ENCODE measurements at regions not wholly inside any gene's neighbourhood (a gene's known extent, or its start where the extent isn't known, plus 50 kb on each side); places are given as distances from the start of the nearest gene placed in this dataset.

DNA sequence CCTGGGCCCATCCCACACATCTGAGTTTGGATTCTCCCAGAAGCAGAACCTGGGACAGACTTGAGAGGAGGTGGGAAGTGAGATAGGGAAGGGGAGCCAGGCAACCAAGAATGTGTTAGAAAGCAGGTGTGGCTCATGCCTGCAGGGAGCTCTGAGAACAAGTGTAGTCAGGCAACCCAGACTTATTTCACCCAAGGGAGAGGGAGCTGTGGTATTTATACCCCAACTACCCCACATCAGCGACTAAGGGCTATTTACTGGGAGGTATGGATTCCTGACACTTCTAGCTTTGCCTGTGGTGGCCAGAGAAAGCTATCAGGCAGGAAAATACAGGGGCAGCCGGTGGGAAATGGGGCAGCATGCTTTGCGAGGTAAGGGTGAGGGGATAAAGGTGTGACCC lies 125.8 kb upstream of the MSX1 start:
- no peak overlapping the region for H3K4me2 ChIP-seq (ENCODE audit: control insufficient read depth, extremely low read depth, insufficient read depth, low read depth, low read length)
- H3K9me1 ChIP-seq (ENCODE audit: control insufficient read depth, extremely low read depth, insufficient read depth, low read length), result no peaks in the 10 kb centered on the region
- H3K4me1 ChIP-seq (ENCODE audit: control insufficient read depth, extremely low read depth, insufficient read depth, low read length), result no peaks in the 10 kb centered on the region
- no peak for TF ChIP-seq EZH2 (IDR thresholded peaks at IDR 0.05; ENCODE audit: low read length)
- TF ChIP-seq, protein P1, sequence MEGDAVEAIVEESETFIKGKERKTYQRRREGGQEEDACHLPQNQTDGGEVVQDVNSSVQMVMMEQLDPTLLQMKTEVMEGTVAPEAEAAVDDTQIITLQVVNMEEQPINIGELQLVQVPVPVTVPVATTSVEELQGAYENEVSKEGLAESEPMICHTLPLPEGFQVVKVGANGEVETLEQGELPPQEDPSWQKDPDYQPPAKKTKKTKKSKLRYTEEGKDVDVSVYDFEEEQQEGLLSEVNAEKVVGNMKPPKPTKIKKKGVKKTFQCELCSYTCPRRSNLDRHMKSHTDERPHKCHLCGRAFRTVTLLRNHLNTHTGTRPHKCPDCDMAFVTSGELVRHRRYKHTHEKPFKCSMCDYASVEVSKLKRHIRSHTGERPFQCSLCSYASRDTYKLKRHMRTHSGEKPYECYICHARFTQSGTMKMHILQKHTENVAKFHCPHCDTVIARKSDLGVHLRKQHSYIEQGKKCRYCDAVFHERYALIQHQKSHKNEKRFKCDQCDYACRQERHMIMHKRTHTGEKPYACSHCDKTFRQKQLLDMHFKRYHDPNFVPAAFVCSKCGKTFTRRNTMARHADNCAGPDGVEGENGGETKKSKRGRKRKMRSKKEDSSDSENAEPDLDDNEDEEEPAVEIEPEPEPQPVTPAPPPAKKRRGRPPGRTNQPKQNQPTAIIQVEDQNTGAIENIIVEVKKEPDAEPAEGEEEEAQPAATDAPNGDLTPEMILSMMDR (optimal IDR thresholded peaks at IDR 0.05 in 1 of 3, IDR thresholded peaks at IDR 0.05 in 1 of 3, conservative IDR thresholded peaks at IDR 0.05 in 1 of 3; ENCODE audit: extremely low read depth in 1 of 3, insufficient read depth in 2 of 3, low read length in 3 of 3), result no peak
- no peak overlapping the region for H2AFZ ChIP-seq (ENCODE audit: control insufficient read depth, low read length)
- no peak overlapping the region for H3K27ac ChIP-seq (ENCODE audit: control insufficient read depth, insufficient read depth, low read length)
- dilution Hi-C loops (cut with MboI; ENCODE audit: extremely low pct_ligation_motif_present, low sequenced_read_pairs), result no loop called here
- no peaks in the 10 kb centered on the region for H3K9me3 ChIP-seq (ENCODE audit: control insufficient read depth, low read depth, low read length)
- no peak overlapping the region for H3K4me3 ChIP-seq (ENCODE audit: control insufficient read depth in 2 of 3, extremely low read depth in 1 of 3, insufficient read depth in 2 of 3, low read depth in 1 of 3, low read length in 3 of 3)
- no peak for FAIRE-seq
- H3K79me2 ChIP-seq (ENCODE audit: control insufficient read depth, insufficient read depth, low read length), result no peaks in the 10 kb centered on the region
- H3K36me3 ChIP-seq (ENCODE audit: control insufficient read depth in 2 of 2, extremely low read depth in 1 of 2, insufficient read depth in 2 of 2, low read length in 2 of 2), result no peaks in the 10 kb centered on the region
- no peak for DNase-seq (ENCODE audit: low read depth, low spot score)
- H3K9ac ChIP-seq (ENCODE audit: control insufficient read depth, extremely low read depth, insufficient read depth, low read length), result no peak overlapping the region
- no peaks in the 10 kb centered on the region for H4K20me1 ChIP-seq (ENCODE audit: control insufficient read depth, extremely low read depth, insufficient read depth, low read length)
- no peaks in the 10 kb centered on the region for H3K27me3 ChIP-seq (ENCODE audit: control insufficient read depth, extremely low read depth, insufficient read depth, low read length)

DNA sequence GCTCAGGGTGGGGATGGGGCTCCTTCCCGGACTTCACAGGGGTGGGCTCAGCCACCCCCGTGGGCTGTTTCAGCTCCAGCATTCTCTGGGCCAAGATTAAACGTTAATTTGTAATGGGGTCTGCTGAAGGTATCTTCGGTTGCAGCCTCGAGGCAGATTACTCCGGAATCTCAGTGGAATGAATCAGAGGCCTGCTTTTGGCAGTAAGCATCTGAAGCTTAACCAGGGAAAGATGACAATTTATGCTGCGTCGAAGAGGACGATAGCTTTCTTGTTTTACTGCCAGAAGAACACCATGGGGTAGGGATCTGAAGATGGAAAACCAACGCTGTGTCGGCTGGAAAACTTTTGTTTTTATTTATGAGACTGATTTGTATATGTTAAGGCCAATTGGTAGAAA lies 129.2 kb upstream of the MSX1 start:
- H2AFZ ChIP-seq (ENCODE audit: control insufficient read depth, low read length), result no peak overlapping the region

More for the DNA sequence above, 129.2 kb upstream of the MSX1 start:
- DNase-seq (ENCODE audit: low read depth, low spot score), result no peak
- no peak for FAIRE-seq
- Histone ChIP-seq H4K20me1 (ENCODE audit: control insufficient read depth, extremely low read depth, insufficient read depth, low read length) (no peaks in the 10 kb centered on the region), H3K9me1 (ENCODE audit: control insufficient read depth, extremely low read depth, insufficient read depth, low read length) (no peaks in the 10 kb centered on the region), H3K9ac (ENCODE audit: control insufficient read depth, extremely low read depth, insufficient read depth, low read length) (no peak overlapping the region), H3K9me3 (ENCODE audit: control insufficient read depth, low read depth, low read length) (peaks cover 8% of the 10 kb centered on the region), H3K4me2 (ENCODE audit: control insufficient read depth, extremely low read depth, insufficient read depth, low read depth, low read length) (no peak overlapping the region), H3K36me3 (ENCODE audit: control insufficient read depth in 2 of 2, extremely low read depth in 1 of 2, insufficient read depth in 2 of 2, low read length in 2 of 2) (no peaks in the 10 kb centered on the region), H3K27me3 (ENCODE audit: control insufficient read depth, extremely low read depth, insufficient read depth, low read length) (no peaks in the 10 kb centered on the region), H3K27ac (ENCODE audit: control insufficient read depth, insufficient read depth, low read length) (no peak overlapping the region), H3K79me2 (ENCODE audit: control insufficient read depth, insufficient read depth, low read length) (no peaks in the 10 kb centered on the region), H3K4me3 (ENCODE audit: control insufficient read depth in 2 of 3, extremely low read depth in 1 of 3, insufficient read depth in 2 of 3, low read depth in 1 of 3, low read length in 3 of 3) (no peak overlapping the region), H3K4me1 (ENCODE audit: control insufficient read depth, extremely low read depth, insufficient read depth, low read length) (no peaks in the 10 kb centered on the region)
- no peak for TF ChIP-seq EZH2 (IDR thresholded peaks at IDR 0.05; ENCODE audit: low read length)
- TF ChIP-seq, protein P1 (optimal IDR thresholded peaks at IDR 0.05 in 1 of 3, IDR thresholded peaks at IDR 0.05 in 1 of 3, conservative IDR thresholded peaks at IDR 0.05 in 1 of 3; ENCODE audit: extremely low read depth in 1 of 3, insufficient read depth in 2 of 3, low read length in 3 of 3), result no peak
- dilution Hi-C loops (cut with MboI; ENCODE audit: extremely low pct_ligation_motif_present, low sequenced_read_pairs), result no loop called here
